Lower lobe of right lung (tissue), 2 donors: ENCODE measurements at regions not wholly inside any gene's neighbourhood (a gene's known extent, or its start where the extent isn't known, plus 50 kb on each side); places are given as distances from the start of the nearest gene placed in this dataset.

Experiments used
- ATAC-seq, 2 donors: fragments of 200-7000 bp; cut with Tn5 transposase; one replicate each; pipeline ENCODE4 v1.9.1; 2020 to 2022; ENCODE audit warnings: mild to moderate bottlenecking in 2 of 2, moderate library complexity in 2 of 2
- DNase-seq: peaks from one replicate; pipeline ENCODE4 v3.0.0-alpha.2; 2020
- H3K27ac ChIP-seq: fragments of 200-600 bp; one replicate; pipeline ENCODE4 v1.8.0; 2022
- H3K27me3 ChIP-seq: fragments of 200-600 bp; one replicate; pipeline ENCODE4 v1.8.0; 2022; ENCODE audit warnings: low read depth
- H3K36me3 ChIP-seq: fragments of 200-600 bp; one replicate; pipeline ENCODE4 v1.8.0; 2022; ENCODE audit warnings: mild to moderate bottlenecking
- H3K4me1 ChIP-seq: fragments of 200-600 bp; one replicate; pipeline ENCODE4 v1.8.0; 2022
- H3K4me3 ChIP-seq: fragments of 200-600 bp; one replicate; pipeline ENCODE4 v1.8.0; 2022; ENCODE audit warnings: mild to moderate bottlenecking
- H3K9me3 ChIP-seq: fragments of 200-600 bp; one replicate; pipeline ENCODE4 v1.8.0; 2022
- CTCF ChIP-seq: fragments of 200-600 bp; IDR thresholded peaks from one replicate; pipeline ENCODE4 v1.8.0; 2022; ENCODE audit warnings: antibody characterized with exemption, mild to moderate bottlenecking
- intact Hi-C: fragments of 100-400 bp; cut with DNase I; formaldehyde crosslinking; loops from one replicate; pipeline ENCODE4 v1.11.0; 2022
- donor health status: DM: no; HTN: yes; CAD: no; lungs with severe emphysema.

GRCh38 chr1:29482064-29482463 is 245.7 kb downstream of the PTPRU start:
- Histone ChIP-seq H3K4me1 (no peaks in the 10 kb centered on the region), H3K36me3 (no peaks in the 10 kb centered on the region), H3K4me3 (no peak overlapping the region), H3K27ac (no peak overlapping the region), H3K9me3 (no peaks in the 10 kb centered on the region), H3K27me3 (peaks cover 32% of the 10 kb centered on the region)
- TF ChIP-seq CTCF: no peak
- no peak for DNase-seq
- intact Hi-C loops: no loop called here
- no peak for ATAC-seq

GRCh38 chr1:29481031-29481430 is 244.7 kb downstream of the PTPRU start:
- ATAC-seq: no peak
- Histone ChIP-seq H3K36me3 (no peaks in the 10 kb centered on the region), H3K27me3 (peaks cover 32% of the 10 kb centered on the region), H3K4me3 (no peak overlapping the region), H3K4me1 (no peaks in the 10 kb centered on the region), H3K9me3 (no peaks in the 10 kb centered on the region), H3K27ac (no peak overlapping the region)
- no peak for DNase-seq
- intact Hi-C loops: no loop called here
- no peak for TF ChIP-seq CTCF

GRCh38 chr1:29478879-29479278 is 242.6 kb downstream of the PTPRU start:
- H3K36me3 ChIP-seq: no peaks in the 10 kb centered on the region
- TF ChIP-seq CTCF: no peak
- ATAC-seq (no peak), DNase-seq (no peak)
- no peak overlapping the region for H3K4me3 ChIP-seq
- intact Hi-C loops: no loop called here
- H3K4me1 ChIP-seq: no peaks in the 10 kb centered on the region
- H3K27me3 ChIP-seq: peaks cover 38% of the 10 kb centered on the region
- no peaks in the 10 kb centered on the region for H3K9me3 ChIP-seq
- no peak overlapping the region for H3K27ac ChIP-seq

- Histone ChIP-seq H3K27me3 (peaks cover 40% of the 10 kb centered on the region), H3K36me3 (no peaks in the 10 kb centered on the region), H3K4me3 (no peak overlapping the region), H3K4me1 (no peaks in the 10 kb centered on the region), H3K27ac (no peak overlapping the region), H3K9me3 (no peaks in the 10 kb centered on the region)
- ATAC-seq: no peak
- intact Hi-C loops: no loop called here
- TF ChIP-seq CTCF: no peak
- no peak for DNase-seq
Observed at GRCh38 chr1:29478151-29478791, 241.9 kb downstream of the PTPRU start.

GRCh38 chr1:29475326-29475725 is 239.0 kb downstream of the PTPRU start:
- DNase-seq (no peak), ATAC-seq (no peak)
- intact Hi-C loops: no loop called here
- no peak overlapping the region for H3K4me3 ChIP-seq
- H3K9me3 ChIP-seq: no peaks in the 10 kb centered on the region
- no peak overlapping the region for H3K27ac ChIP-seq
- no peak for TF ChIP-seq CTCF
- H3K4me1 ChIP-seq: no peaks in the 10 kb centered on the region
- no peaks in the 10 kb centered on the region for H3K36me3 ChIP-seq
- H3K27me3 ChIP-seq: peaks cover 40% of the 10 kb centered on the region
